Aorta (tissue), 5 donors: ENCODE measurements at regions not wholly inside any gene's neighbourhood (a gene's known extent, or its start where the extent isn't known, plus 50 kb on each side); places are given as distances from the start of the nearest gene placed in this dataset.

Source experiments
- ATAC-seq: fragments of 200-7000 bp; cut with Tn5 transposase; one replicate; pipeline ENCODE4 v1.9.1; 2022; ENCODE audit warnings: moderate library complexity; ENCODE audit not compliant: low FRiP score
- DNase-seq, 2 donors: peaks; one replicate each; pipeline ENCODE4 v3.0.0-alpha.2; 2020
- H3K27ac ChIP-seq, 2 donors: one replicate each; pipeline ENCODE4 v1.5.1; 2013; ENCODE audit warnings: low read length in 2 of 2, mild to moderate bottlenecking in 2 of 2, moderate library complexity in 2 of 2, control low read depth in 1 of 2, inconsistent platforms in 1 of 2, low read depth in 1 of 2
- H3K27me3 ChIP-seq, 2 donors: one replicate each; pipeline ENCODE4 v1.6.1; 2013; ENCODE audit warnings: control low read depth in 1 of 2, low read length in 1 of 2, mild to moderate bottlenecking in 1 of 2, moderate library complexity in 1 of 2; ENCODE audit not compliant: insufficient read depth in 2 of 2, control insufficient read depth in 1 of 2
- H3K36me3 ChIP-seq, 2 donors: one replicate each; pipeline ENCODE4 v1.6.1; 2013; ENCODE audit warnings: control low read depth in 1 of 2, low read length in 1 of 2, mild to moderate bottlenecking in 1 of 2; ENCODE audit not compliant: insufficient read depth in 2 of 2, control insufficient read depth in 1 of 2
- H3K4me1 ChIP-seq, 2 donors: one replicate each; pipeline ENCODE4 v1.6.1; 2013; ENCODE audit warnings: low read length in 2 of 2, control low read depth in 1 of 2, mild to moderate bottlenecking in 1 of 2, moderate library complexity in 1 of 2; ENCODE audit not compliant: insufficient read depth in 2 of 2, control insufficient read depth in 1 of 2
- H3K4me3 ChIP-seq, 2 donors: one replicate each; pipeline ENCODE4 v1.5.1; 2013; ENCODE audit warnings: low read length in 2 of 2, control low read depth in 1 of 2, mild to moderate bottlenecking in 1 of 2
- H3K9me3 ChIP-seq: one replicate; pipeline ENCODE4 v1.6.1; 2013; ENCODE audit warnings: mild to moderate bottlenecking, low read length; ENCODE audit not compliant: control insufficient read depth
- WGBS, 2 donors: extraction: QIAGEN DNeasy Blood & Tissue Kit; methylation state at CpG; one replicate each; pipeline ENCODE4 v1.1.7; 2013; 5-methylcytosine and 5-hydroxymethylcytosine counted together
- intact Hi-C, 2 donors: fragments of 100-400 bp; cut with DNase I; formaldehyde crosslinking; loops; one replicate each; pipeline versions ENCODE4 v1.14.2 to v1.15.0; 2022
- donor health status: healthy with polysubstance abuse.
- donor health status: Bipolar disorder and iron deficiency.
- donor health status: DM: no; HTN: no; CAD: no.
- donor health status: DM: no; HTN: no; CAD: no.
- donor health status: DM: yes; HTN: yes; CAD: no.

DNA sequence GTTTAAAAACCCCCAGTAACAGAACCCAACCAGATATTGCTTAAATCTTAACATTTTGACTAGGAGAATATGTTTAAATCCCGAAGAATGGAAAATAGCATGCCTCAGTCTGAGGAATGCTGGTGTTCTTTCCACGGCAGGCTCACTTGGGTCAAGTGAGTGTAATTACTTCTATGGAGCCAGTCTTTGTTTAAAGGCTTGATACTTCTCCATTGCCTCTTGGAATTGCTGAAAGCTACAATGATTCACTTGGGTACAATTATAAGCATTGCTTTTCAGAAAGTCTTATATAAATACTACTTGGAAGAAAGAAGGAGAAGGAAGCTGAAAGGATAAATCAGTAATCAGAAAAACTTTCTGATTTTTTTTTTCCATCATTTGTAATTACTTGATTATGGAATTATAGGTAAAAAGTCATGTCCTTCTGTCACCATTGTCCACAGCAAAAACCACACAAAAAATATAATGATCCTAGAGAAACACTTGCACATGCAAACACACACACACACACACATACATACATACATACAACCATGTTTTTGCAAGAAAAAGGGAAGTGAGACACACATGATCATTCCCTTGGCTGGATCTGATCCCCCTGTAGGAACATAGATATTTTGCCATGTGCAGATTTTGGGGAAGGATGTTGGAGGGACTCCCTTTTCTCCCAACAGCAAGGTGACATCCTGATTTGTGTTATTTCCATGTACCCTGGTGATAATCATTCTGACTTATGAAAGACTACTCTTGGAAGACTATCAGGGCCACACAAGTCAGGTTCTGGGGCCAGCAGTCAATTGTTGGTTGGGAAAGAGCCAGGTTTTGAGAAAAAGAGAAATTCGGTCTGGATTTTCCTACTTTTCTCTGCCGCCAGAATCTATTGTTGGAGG is 396.0 kb upstream of the BTBD3 start:
- Histone ChIP-seq H3K4me3 (no peak overlapping the region), H3K36me3 (no peaks in the 10 kb centered on the region), H3K27ac (no peak overlapping the region), H3K27me3 (no peaks in the 10 kb centered on the region), H3K4me1 (no peaks in the 10 kb centered on the region), H3K9me3 (peaks cover 4% of the 10 kb centered on the region)
- ATAC-seq (no peak), DNase-seq (no peak)
- intact Hi-C loops, result no loop called here
- WGBS, 2 donors, result 31 to 36% methylated on average over 4 of the region's 4 CpGs

GRCh38 chr20:11522366-11522741 is 395.3 kb upstream of the BTBD3 start:
- DNase-seq, result no peak
- Histone ChIP-seq H3K27me3 (no peaks in the 10 kb centered on the region), H3K4me3 (no peak overlapping the region), H3K9me3 (peaks cover 4% of the 10 kb centered on the region), H3K36me3 (no peaks in the 10 kb centered on the region), H3K4me1 (no peaks in the 10 kb centered on the region), H3K27ac (no peak overlapping the region)
- ATAC-seq, result no peak
- 67 to 69% methylated on average over 2 of the region's 2 CpGs for WGBS, 2 donors
- intact Hi-C loops, result no loop called here

- Histone ChIP-seq H3K4me1 (no peaks in the 10 kb centered on the region), H3K27ac (no peak overlapping the region), H3K27me3 (no peaks in the 10 kb centered on the region), H3K4me3 (no peak overlapping the region), H3K9me3 (peaks cover under 1% of the 10 kb centered on the region), H3K36me3 (no peaks in the 10 kb centered on the region)
- intact Hi-C loops, result no loop called here
- DNase-seq, result no peak
- no peak for ATAC-seq
- WGBS, 2 donors, result 95 to 96% methylated on average over 4 of the region's 4 CpGs
These were observed 388.6 kb upstream of the BTBD3 start for GRCh38 chr20:11529047-11529446.

- DNase-seq (no peak), ATAC-seq (no peak)
- H3K27me3 ChIP-seq, result no peaks in the 10 kb centered on the region
- no peaks in the 10 kb centered on the region for H3K4me1 ChIP-seq
- no peak overlapping the region for H3K4me3 ChIP-seq
- H3K36me3 ChIP-seq, result no peaks in the 10 kb centered on the region
- no peak overlapping the region for H3K27ac ChIP-seq
- no peaks in the 10 kb centered on the region for H3K9me3 ChIP-seq
- 46 to 51% methylated on average over 2 of the region's 2 CpGs for WGBS, 2 donors
- intact Hi-C loops, result no loop called here
These were observed 380.7 kb upstream of the BTBD3 start for GRCh38 chr20:11537032-11537431.

- ATAC-seq, result no peak
- Histone ChIP-seq H3K27me3 (no peaks in the 10 kb centered on the region), H3K9me3 (no peaks in the 10 kb centered on the region), H3K36me3 (no peaks in the 10 kb centered on the region), H3K4me3 (no peak overlapping the region), H3K4me1 (no peaks in the 10 kb centered on the region), H3K27ac (no peak overlapping the region)
- no peak for DNase-seq
- intact Hi-C loops, result no loop called here
- WGBS, 2 donors, result 88 to 91% methylated on average over 4 of the region's 4 CpGs
These were observed 378.2 kb upstream of the BTBD3 start for GRCh38 chr20:11539450-11539849.

- H3K4me3 ChIP-seq, result no peak overlapping the region
- no peaks in the 10 kb centered on the region for H3K27me3 ChIP-seq
- no peaks in the 10 kb centered on the region for H3K9me3 ChIP-seq
- H3K27ac ChIP-seq, result no peak overlapping the region
- WGBS, 2 donors, result 91% methylated on average over 3 of the region's 3 CpGs
- DNase-seq, result no peak
- intact Hi-C loops, result loop anchor here (5.0 to 10.0 kb wide), 7 partner anchors 246 to 1563 kb away; partner anchors contain the start of genes JAG1 (in 2 of the 2), MKKS (in 1 of the 2) and SLX4IP (in 1 of the 2)
- no peak for ATAC-seq
- H3K36me3 ChIP-seq, result no peaks in the 10 kb centered on the region
- no peaks in the 10 kb centered on the region for H3K4me1 ChIP-seq
These were observed 377.1 kb upstream of the BTBD3 start for GRCh38 chr20:11540558-11540957.

DNA sequence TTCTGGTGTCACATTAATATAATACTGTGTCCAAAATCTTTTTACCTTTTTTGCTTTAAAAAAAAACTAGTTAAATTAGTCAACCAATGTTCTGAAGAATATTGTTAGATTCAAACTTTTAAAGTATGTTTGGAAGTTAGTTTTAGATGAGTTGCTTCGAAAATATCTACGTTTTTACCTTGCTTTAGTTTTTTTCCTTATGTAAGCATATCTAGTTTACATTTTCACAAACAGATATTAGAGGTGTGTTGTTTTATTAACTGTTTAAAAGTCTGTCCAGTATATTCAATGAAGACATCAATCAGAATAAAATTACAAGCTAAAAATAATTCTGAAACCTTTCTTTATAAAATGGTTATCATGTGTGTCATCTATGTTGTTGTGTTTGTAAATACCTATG is 375.0 kb upstream of the BTBD3 start:
- WGBS, 2 donors, result 71 to 78% methylated on average over 2 of the region's 2 CpGs

GRCh38 chr20:11544029-11544678 is 373.5 kb upstream of the BTBD3 start:
- no peak for DNase-seq
- peak; percentile 78 for ATAC-seq
- WGBS, 2 donors, result 3 to 5% methylated on average over 10 of the region's 10 CpGs

More for the DNA sequence above, 375.0 kb upstream of the BTBD3 start:
- ATAC-seq (no peak), DNase-seq (no peak)
- intact Hi-C loops, result loop anchor here (5.0 to 10.0 kb wide), 7 partner anchors 248 to 1565 kb away; partner anchors contain the start of genes JAG1 (in 2 of the 2), MKKS (in 1 of the 2) and SLX4IP (in 1 of the 2)
- no peaks in the 10 kb centered on the region for H3K9me3 ChIP-seq
- H3K27me3 ChIP-seq, result no peaks in the 10 kb centered on the region
- no peaks in the 10 kb centered on the region for H3K4me1 ChIP-seq
- no peak overlapping the region for H3K4me3 ChIP-seq
- H3K36me3 ChIP-seq, result no peaks in the 10 kb centered on the region
- no peak overlapping the region for H3K27ac ChIP-seq

More at GRCh38 chr20:11544029-11544678, 373.5 kb upstream of the BTBD3 start:
- intact Hi-C loops, result loop anchor here (5.0 to 10.0 kb wide), 7 partner anchors 249 to 1567 kb away; partner anchors contain the start of genes JAG1 (in 2 of the 2), MKKS (in 1 of the 2) and SLX4IP (in 1 of the 2)
- Histone ChIP-seq H3K27me3 (no peaks in the 10 kb centered on the region), H3K36me3 (no peaks in the 10 kb centered on the region), H3K4me1 (no peaks in the 10 kb centered on the region), H3K4me3 (no peak overlapping the region), H3K9me3 (no peaks in the 10 kb centered on the region), H3K27ac (no peak overlapping the region)
